Cardiac fibroblast (primary cell): ENCODE measurements at regions not wholly inside any gene's neighbourhood (a gene's known extent, or its start where the extent isn't known, plus 50 kb on each side); places are given as distances from the start of the nearest gene placed in this dataset.

ENCODE experiments used
- DNase-seq, 2 donors: peaks; one replicate each; pipeline versions ENCODE4 v3.0.0 to v3.0.0-alpha.2; 2010; ENCODE audit warnings: low read depth in 2 of 2
- H3K4me3 ChIP-seq, 2 donors: replicated peaks in 1 of 2; 1 replicate in 1 of 2; 2 replicates in 1 of 2; pipeline ENCODE4 v1.5.1; 2011; ENCODE audit warnings: low read depth in 2 of 2, low read length in 2 of 2, mild to moderate bottlenecking in 2 of 2, moderate library complexity in 1 of 2
- TF ChIP-seq, protein P1 (sequence below): IDR thresholded peaks from one replicate; pipeline ENCODE4 v1.5.1; 2011; ENCODE audit warnings: low read depth, mild to moderate bottlenecking, low read length, inconsistent platforms

DNA sequence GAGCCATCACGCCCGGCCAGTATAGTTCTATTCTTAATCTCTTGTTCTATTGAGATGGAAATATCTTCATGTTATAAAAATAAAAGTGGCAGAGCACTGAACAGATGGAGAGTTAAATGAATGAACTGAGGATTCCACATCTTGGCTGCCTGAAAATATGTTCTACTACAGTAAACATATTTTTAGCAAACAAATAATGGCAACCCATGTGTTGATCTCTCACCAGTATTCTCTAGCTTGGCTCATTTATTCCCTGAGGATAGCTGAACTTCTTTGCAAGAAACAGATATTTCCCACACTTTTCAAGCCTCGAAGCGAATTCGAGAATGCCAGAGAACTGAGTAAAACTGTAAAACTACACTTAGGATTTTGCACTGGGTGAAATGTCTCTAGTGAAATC lies 58.9 kb downstream of the DIRAS3 start:
- TF ChIP-seq, protein P1, sequence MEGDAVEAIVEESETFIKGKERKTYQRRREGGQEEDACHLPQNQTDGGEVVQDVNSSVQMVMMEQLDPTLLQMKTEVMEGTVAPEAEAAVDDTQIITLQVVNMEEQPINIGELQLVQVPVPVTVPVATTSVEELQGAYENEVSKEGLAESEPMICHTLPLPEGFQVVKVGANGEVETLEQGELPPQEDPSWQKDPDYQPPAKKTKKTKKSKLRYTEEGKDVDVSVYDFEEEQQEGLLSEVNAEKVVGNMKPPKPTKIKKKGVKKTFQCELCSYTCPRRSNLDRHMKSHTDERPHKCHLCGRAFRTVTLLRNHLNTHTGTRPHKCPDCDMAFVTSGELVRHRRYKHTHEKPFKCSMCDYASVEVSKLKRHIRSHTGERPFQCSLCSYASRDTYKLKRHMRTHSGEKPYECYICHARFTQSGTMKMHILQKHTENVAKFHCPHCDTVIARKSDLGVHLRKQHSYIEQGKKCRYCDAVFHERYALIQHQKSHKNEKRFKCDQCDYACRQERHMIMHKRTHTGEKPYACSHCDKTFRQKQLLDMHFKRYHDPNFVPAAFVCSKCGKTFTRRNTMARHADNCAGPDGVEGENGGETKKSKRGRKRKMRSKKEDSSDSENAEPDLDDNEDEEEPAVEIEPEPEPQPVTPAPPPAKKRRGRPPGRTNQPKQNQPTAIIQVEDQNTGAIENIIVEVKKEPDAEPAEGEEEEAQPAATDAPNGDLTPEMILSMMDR: no peak
- no peak overlapping the region for H3K4me3 ChIP-seq
- DNase-seq: no peak

DNA sequence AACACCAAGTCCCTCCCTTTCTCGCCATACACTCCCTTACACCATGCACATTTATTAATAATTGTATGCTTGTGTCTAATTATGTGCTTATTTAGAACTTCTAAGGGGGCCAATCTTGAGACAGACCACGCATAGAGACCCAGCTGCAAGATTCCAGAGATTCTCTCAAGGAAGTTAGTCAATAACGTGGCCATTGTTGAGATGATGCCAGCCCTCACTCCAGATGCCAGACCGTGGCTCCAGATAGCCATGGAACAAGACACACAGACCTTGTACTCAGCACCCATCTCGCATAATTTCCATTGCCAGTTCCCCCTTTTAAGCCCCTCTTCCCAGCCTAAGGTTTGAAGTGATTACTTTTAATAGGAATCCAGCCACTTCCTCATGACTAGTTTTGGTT lies 62.4 kb downstream of the DIRAS3 start:
- DNase-seq: peak; percentile 27 to 52
- H3K4me3 ChIP-seq: no peak overlapping the region

DNA sequence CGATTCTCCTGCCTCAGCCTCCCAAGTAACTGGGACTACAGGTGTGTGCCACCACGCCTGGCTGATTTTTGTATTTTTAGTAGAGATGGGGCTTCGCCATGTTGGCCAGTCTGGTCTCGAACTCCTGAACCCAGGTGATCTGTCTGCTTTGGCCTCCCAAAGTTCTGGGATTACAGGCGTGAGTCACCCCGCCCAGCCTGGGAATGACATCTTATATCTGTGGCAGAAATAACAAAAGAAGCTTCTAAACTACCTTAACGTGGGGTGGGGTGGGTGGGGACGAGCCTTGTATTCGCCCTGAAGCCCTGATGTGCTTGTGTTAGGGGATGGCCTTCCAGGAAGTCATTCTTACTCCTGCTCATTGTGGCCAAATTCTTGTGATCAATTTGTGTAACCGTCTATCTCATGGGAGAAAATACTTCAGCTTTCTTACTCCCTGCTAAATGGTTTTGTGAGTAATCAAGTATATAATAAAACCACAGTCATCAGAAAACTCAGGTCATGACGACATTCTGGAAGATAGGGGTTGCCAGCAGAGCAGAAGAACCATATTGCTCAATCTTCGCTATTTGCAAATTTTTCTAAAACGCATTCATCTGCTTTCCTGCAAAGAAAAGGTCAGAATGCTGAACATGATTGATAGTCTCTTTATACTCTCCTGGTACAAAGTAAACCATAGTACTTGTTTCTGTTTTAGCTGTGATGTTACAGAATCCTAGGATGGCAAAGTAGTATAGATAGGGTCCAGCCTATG lies 63.2 kb downstream of the DIRAS3 start:
- TF ChIP-seq, protein P1: no peak
- no peak overlapping the region for H3K4me3 ChIP-seq
- peak; percentile 94 to 95 for DNase-seq

More for the DNA sequence above, 62.4 kb downstream of the DIRAS3 start:
- TF ChIP-seq, protein P1: no peak

DNA sequence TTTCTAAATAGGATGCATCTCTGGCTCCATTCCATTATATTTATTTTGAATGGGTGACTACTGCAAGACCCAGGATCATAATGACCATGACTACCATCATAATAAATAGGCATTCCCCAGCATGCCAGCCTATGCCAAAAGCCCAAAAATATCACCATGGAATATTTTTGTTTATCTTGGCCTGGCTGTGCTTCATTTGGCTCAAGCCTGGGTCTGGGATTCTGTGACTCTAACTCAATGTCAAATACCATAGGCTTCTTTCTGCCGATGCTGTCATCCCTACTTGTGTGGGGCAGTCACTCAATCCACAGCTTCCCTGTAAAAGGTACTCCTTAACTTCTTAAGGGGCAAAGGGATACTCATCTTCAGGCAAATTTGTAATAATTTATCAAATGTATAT lies 66.6 kb downstream of the DIRAS3 start:
- H3K4me3 ChIP-seq: no peak overlapping the region
- TF ChIP-seq, protein P1: no peak
- peak; percentile 3 to 6 for DNase-seq

DNA sequence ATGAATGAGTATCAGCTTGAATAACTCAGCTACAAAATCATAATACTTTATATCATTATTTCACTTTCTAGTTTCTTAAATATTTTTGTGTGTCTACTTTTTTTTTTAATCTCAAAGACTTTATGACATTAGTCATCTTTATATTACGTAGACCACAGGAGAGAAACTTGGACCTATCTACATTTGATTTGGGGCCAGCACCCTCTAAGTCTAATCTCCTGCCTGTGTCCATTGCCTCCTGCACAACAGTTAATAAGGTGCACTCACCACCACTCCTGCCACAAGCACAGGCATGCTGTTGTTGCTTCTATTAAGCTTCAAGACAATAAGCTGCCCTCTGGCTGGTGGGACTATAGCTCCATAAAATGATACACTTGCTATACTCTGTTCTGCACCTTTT lies 70.4 kb downstream of the DIRAS3 start:
- peak; percentile 13 to 30 for DNase-seq
- no peak overlapping the region for H3K4me3 ChIP-seq
- TF ChIP-seq, protein P1: no peak

DNA sequence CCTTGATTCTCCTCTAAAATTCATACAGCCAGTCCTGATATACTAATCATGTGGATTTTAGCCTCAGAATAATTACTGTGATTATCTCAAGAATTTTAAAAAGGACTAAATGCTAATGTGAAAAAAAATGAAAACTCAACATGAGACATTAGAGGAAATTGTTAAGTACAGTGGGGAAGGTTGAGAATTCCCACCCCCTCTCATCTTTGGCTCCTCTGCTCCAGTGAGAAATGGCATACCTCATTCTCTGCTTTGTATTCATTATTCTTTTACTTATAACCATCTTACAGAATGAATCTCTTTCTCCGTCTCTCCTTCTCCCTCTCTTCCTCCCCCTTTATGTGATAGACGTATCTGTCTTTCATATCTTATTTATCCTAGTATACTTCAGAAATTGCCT lies 70.9 kb downstream of the DIRAS3 start:
- no peak for DNase-seq
- H3K4me3 ChIP-seq: no peak overlapping the region
- TF ChIP-seq, protein P1: no peak

DNA sequence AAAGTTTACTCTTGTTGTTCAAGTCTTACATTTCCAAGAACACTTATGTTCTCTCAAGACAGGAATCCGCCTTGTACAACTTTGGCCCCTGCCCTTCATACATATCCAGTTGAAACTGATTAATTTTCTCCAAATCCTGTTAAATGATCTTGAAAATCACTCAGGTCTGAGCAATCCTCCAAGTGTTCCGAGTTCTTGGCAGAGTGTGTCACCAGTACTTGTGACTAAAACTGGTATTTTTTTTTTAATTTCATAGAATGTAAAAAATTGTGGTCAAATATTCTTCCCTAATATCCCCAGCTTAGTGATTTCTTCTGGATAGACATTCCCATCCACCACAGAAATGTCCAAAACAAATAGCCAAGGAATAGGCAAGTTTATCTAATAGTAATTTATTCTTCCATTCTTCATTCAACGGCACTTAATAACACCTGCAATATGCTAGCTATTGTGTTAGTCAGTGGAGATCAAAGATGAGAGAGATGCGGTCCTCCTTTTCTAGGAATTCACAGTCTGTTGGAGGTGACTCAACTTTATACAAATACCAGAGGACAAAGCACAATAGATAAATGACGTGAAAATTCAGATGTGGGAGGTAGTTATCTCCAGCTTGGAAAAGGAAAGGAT lies 71.4 kb downstream of the DIRAS3 start:
- TF ChIP-seq, protein P1: no peak
- no peak overlapping the region for H3K4me3 ChIP-seq
- peak; percentile 58 to 85 for DNase-seq
